Fibroblast of skin of scalp (primary cell): ENCODE measurements at regions not wholly inside any gene's neighbourhood (a gene's known extent, or its start where the extent isn't known, plus 50 kb on each side); places are given as distances from the start of the nearest gene placed in this dataset.

Source experiments
- DNase-seq: peaks from one replicate; pipeline ENCODE4 v3.0.0-alpha.2; 2013

DNA sequence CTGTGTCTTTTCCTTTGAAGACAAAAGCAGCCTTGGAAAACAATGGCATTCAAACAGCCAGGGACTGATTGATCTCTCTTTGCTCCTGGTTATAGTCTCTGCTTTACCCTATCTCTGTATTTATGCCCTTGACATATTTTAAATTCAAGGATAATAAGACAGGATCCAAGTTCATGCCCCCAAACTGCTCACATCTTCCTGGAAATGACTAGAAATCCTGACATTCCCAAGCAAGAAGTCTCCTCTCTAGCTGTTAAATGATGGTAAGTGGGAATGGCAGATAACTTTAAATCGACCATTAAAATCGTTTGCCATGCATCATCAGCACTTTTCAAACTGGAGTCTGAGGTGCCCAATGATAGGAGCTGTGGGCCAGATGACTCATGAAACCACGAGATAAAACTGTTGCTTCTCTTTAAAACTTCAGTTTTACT is 435.6 kb downstream of the FOXO1 start:
- DNase-seq = peak; percentile 29

DNA sequence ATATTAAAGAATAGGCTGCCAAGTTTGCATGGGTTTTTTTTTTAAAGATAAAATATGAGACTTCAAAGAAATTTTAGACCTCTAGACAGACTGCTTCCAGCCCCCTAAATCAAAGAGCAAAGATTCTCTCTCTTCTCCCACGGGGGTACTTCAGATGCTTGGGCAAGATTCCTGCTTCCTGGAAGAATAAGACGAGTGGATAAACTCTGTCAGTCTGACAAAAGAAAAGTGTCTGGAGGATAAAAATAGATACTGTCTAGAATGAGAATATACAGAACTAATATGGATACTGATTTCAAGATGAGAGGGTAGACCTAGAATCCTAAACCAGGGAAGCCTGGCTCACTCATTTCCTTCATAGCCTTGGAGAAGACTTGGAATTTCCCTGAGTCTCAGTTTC is 435.1 kb downstream of the FOXO1 start:
- DNase-seq = peak; percentile 23

GRCh38 chr13:40231751-40232150 is 434.7 kb downstream of the FOXO1 start:
- no peak for DNase-seq

- DNase-seq = no peak
Observed at GRCh38 chr13:40232311-40233040, 434.0 kb downstream of the FOXO1 start.

DNA sequence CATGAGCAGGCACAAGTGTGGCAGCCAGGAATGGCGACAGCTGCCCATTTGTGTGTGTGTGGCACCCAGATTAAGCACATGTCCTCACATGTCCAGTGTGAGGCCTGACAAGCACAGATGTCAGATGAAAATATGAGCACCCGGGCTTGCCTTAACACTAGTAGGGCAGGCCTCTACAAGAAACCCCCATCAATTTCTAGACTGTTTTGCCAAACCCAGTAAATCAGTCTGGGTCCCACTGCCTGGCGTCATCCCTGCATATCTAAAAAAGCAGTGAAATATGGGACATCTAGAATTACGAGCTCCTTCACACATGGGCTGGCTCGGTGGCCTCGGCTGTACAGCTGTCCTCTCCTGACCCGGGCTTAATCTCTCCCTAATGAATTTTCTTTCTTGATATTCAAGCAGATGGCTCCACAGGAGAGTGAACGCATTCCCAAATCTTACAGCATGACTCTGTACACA is 432.7 kb downstream of the FOXO1 start:
- no peak for DNase-seq

- no peak for DNase-seq
Observed at GRCh38 chr13:40235160-40235796, 431.2 kb downstream of the FOXO1 start.

GRCh38 chr13:40236566-40237168 is 429.8 kb downstream of the FOXO1 start:
- DNase-seq = no peak

- no peak for DNase-seq
Observed at GRCh38 chr13:40238761-40239160, 427.7 kb downstream of the FOXO1 start.

DNA sequence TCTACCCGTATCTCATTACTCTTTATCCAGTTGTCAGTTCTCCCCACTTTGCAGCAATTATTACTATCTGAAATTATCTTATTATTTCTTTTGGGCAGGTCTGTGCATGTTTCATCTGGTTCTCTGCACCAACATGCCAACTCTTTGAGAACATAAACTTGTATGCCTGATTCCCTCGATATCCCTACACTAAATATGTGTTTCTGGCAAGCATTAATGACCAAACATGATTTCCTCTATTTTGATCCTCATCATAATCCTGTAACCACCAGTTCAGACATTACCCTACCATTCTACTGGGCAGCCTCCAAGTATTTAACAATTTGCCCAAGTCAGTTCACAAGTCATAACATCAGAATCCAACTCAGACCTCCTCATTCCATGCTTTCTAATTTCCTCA is 426.1 kb downstream of the FOXO1 start:
- DNase-seq = no peak

DNA sequence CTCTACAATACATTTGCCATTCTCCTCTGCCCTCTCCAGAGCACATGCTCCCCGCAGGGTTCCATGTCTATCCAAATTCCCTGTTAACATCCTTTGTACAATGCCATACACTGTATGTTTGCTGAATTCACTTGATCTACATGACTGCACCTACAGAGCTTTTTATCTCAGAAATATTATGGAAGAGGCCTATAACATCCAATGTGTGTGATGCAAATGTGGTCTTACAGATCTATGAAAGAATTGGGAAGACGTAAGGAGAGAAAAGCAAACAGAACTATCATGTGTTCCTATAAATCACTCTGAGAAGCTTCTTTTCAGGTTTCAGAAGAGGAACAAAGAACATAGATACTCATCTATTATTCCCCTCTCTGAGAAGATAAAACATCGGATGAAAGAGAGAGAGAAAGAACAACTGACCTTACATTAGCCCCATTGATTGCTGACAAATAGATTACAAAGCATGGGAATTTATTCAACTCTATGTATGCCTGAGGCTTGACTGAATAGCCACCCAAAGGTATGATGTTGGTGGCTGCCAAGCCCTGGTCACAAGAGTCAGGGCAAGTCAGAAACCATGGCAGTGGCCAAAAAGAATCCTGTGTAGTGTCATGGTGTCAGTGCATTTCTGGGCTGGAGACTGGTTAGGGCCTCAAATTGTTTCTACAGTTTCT is 425.2 kb downstream of the FOXO1 start:
- DNase-seq = no peak

GRCh38 chr13:40243047-40243446 is 423.4 kb downstream of the FOXO1 start:
- no peak for DNase-seq

GRCh38 chr13:40243982-40244381 is 422.5 kb downstream of the FOXO1 start:
- DNase-seq = no peak

DNA sequence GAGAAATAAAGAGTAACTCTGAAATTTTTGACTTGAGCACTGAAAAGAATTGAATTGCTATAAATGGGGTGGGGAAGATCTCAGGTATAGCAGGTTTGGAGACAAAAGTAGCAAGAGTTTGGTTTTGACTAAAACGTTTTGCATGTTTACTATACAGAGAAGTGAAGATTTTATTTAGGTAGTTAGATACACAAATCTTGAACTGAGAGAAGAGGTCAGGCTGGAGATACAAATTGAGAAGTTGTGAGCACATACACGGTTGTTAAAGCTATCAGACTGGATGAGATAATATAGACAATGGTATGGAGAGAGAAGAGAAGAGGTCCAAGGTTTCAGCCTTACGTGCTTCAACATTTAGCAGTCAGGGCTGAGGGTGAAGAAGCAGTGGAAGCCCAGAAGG is 420.9 kb downstream of the FOXO1 start:
- no peak for DNase-seq

DNA sequence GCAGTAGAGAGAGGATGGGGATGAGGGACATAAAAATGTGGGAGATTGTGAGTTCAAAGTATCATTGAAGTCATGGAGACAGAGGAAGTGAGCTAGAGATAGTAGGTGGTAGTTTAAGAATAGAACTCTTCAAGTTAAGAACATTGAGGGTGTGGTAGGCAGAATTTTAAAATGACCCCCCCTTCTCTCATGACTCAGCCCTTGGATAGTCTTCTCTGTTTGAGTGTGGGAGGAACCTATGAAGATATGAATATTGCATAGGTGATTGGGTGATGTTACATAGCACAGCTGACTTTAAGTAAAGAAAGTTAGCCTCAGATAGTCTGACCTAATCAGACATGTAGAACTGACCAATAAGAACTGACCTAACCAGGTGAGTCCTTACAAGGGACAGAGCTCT is 418.6 kb downstream of the FOXO1 start:
- no peak for DNase-seq

- no peak for DNase-seq
Observed at GRCh38 chr13:40251343-40252032, 415.0 kb downstream of the FOXO1 start.

DNA sequence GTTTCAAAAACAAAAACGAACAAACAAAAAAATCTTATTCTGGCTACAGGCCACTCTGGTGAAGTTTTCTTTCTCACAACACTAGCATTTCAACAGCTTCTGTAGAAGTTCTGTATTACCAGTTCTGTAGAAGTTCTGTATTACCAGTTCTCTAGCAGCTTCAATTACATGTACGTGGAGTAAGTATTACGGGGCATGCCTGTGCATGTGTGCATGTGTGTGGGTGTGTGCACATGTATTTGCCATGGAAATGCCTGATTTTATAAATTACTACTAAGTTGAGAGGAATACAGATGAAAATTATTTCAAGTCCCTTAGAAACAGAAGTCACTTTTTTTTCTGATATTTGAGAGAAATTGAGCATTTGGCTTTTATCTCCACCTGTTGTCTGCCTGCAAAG is 414.2 kb downstream of the FOXO1 start:
- no peak for DNase-seq

- DNase-seq = no peak
Observed at GRCh38 chr13:40252676-40253075, 413.8 kb downstream of the FOXO1 start.

- no peak for DNase-seq
Observed at GRCh38 chr13:40254394-40254793, 412.0 kb downstream of the FOXO1 start.

GRCh38 chr13:40255551-40255950 is 410.9 kb downstream of the FOXO1 start:
- DNase-seq = no peak

DNA sequence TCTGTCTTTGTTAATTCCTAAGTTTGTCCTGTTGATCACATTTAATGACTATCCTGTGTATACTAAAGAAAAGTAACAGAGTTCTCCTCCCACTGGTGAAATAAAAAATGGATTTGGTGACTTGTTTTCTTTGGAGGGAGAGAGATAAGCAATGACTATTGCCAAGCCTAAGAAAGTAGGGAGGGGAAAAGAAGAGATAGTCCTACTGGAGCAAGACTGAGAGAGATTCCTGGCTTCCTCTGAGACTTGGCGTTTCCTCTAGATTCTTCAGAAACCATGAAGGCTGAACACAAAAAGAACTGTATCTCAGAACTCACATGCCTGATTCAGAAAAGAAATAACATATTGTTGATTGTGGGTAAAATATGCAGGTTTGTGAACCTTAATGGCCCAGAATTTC is 406.5 kb downstream of the FOXO1 start:
- DNase-seq = no peak

GRCh38 chr13:40261336-40261735 is 405.1 kb downstream of the FOXO1 start:
- DNase-seq = no peak

DNA sequence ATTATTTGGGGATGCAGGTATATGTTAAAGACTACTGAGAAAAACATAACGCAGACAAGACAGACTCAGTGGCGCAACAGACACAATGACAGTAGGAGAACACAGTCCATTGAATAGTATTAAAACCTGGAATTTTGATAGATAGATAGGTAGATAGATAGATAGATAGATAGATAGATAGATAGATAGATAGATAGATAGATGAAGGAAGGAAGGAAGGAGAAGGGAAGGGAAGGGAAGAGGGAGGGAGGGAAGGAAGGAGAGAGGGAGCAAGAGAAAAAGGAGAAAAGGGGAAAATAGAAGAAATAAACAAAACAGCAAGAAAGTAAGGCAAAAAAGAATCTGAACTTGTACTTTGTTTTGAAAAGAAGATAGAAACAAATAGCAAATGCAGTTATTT is 404.5 kb downstream of the FOXO1 start:
- no peak for DNase-seq

- no peak for DNase-seq
Observed at GRCh38 chr13:40269086-40269485, 397.4 kb downstream of the FOXO1 start.
